ENCODE measurements at regions not wholly inside any gene's neighbourhood (a gene's known extent, or its start where the extent isn't known, plus 50 kb on each side); places are given as distances from the start of the nearest gene placed in this dataset.

- DNase-seq (ENCODE audit: low read depth in 3 of 3) = no peak
These were observed 55.1 kb upstream of the SLC1A1 start for GRCh38 chr9:4435197-4435596.

GRCh38 chr9:4433379-4433778 is 56.9 kb upstream of the SLC1A1 start:
- DNase-seq (ENCODE audit: low read depth in 3 of 3) = no peak

DNA sequence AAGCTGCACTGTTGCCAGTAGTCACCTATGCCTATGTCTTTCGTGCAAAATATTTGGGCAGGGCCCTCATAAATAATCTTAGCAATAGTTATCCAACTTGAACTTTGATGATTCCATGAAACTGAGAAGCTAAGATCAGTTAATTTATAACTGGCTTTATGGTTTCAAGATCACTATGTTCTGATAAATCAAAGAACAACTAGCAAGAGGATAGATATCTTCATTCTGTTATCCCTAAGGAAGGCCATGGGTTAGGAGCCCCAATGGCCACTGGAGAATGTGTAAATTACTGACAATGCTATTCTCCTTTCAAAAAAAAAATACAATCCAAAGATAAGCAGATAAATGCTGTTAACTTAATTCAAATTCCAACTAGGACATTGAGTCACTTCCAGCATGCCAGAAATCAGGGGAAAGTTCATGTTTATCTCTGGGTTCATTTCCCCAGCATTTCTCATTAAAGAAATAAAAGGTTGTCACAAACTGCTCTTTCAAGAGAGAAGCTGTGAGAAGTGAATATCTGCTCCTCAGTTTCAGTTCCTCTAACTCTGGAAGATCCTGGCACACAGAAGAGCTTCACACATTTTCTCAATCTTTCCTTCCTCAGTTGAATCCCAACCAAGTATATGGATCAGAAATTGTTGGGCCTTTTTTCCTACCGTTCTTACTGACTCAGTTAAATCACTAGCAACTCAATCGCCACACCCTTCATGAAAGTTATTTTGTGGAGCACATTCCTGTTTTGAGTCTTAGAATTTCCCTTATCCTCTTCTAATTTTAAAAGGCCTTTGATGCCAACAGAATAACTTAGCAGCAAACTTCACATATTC is 59.6 kb upstream of the SLC1A1 start:
- DNase-seq (ENCODE audit: low read depth in 3 of 3) = no peak

DNA sequence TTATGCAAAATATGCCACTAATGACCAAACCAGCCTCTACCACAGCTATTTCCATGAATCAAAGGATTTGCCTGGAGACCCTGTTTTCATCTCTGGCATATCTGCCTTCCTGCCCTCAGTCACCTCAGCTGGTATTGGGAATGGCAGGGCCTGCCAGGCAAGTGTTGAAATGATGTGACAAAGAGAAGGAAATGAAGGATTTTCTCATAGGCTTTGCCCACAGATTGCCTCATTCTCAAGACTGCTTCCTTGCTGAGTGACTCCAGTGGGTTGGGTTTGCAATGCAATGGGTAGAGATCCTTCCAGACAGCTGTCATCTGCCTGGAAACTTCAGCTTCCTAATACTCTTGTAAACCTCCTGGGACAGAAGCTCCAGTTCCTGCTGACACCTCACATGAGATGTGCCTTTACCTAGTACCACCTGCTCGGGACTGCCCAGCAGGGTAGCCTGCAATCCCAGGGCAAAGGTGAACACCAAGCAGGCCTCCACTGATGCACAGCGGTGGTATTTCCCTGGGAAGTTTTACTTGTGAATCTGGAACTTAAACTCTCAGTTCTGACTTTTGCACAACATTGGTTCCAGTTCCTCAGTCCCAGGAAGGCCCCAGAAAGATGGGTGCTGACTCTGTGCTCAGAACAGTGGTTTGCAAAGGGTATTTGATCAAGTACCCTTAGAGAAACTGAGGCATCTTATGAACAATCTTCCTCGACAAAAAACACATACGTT is 64.8 kb upstream of the SLC1A1 start:
- DNase-seq (ENCODE audit: low read depth in 3 of 3) = no peak

DNA sequence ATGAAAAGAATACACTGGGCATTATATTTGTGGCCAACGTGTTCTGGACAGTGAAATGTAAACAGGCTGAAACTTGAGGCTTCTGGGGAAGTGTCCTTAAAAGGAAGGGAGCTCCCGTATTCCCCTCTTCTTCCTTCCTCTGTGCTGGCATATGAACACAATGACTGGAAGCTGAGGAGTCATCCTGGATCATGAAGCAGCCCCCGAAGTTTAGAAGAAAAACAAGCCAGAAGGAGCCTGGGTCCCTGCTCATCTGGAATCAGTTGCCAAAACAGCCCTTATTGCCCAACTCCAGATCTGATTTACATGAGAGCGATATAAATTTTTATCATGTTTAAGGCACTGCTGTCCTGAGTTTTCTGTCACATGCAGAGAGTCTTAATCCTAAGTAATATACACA is 65.4 kb upstream of the SLC1A1 start:
- DNase-seq (ENCODE audit: low read depth in 3 of 3) = no peak

DNA sequence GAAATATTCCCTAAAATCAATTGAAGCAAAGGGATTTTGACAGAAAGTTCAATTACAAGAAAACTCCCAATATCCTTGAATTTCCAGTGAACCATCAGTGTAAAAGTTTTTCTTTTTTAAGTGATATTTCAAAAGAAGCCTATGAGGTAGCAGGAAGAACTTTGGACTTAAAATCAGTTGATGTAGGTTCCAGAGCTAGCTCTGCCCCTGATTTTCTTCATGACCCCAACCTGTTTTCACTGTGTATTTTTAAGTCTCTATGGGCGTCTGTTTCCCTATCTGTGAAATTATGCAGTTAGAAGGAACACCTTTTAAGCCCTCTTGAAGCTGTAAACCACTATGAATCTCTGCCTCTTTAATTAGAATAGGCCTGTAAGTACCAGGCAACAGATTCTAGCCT is 66.2 kb upstream of the SLC1A1 start:
- no peak for DNase-seq (ENCODE audit: low read depth in 3 of 3)

- DNase-seq (ENCODE audit: low read depth in 3 of 3) = no peak
These were observed 67.1 kb upstream of the SLC1A1 start for GRCh38 chr9:4423207-4423610.

GRCh38 chr9:4422495-4422894 is 67.8 kb upstream of the SLC1A1 start:
- DNase-seq (ENCODE audit: low read depth in 3 of 3) = no peak

GRCh38 chr9:4421847-4422246 is 68.4 kb upstream of the SLC1A1 start:
- DNase-seq (ENCODE audit: low read depth in 3 of 3) = no peak

DNA sequence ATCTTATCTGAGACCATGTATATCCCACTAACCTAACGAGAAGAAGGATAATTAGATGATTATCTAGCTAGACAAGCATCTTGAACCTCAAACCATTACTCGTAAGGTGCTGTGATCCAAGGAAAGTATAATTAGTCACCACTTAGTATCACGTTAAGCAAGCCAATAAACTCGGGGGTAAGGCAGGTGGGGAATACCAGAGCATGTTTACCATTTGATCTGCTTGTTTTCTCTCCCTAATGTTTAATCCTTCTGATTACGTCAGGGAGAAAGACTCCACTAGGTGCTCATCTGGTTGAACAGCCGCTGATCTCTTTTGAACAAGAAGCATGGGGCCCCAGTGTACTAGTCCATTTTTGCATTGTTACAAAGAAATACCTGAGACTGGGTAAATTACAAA is 69.9 kb upstream of the SLC1A1 start:
- DNase-seq (ENCODE audit: low read depth in 3 of 3) = no peak

- no peak for DNase-seq (ENCODE audit: low read depth in 3 of 3)
These were observed 72.5 kb upstream of the SLC1A1 start for GRCh38 chr9:4417578-4418325.

GRCh38 chr9:4416467-4416866 is 73.8 kb upstream of the SLC1A1 start:
- DNase-seq (ENCODE audit: low read depth in 3 of 3) = no peak

GRCh38 chr9:4415281-4415680 is 75.0 kb upstream of the SLC1A1 start:
- no peak for DNase-seq (ENCODE audit: low read depth in 3 of 3)

GRCh38 chr9:4413856-4414255 is 76.4 kb upstream of the SLC1A1 start:
- DNase-seq (ENCODE audit: low read depth in 3 of 3) = no peak

DNA sequence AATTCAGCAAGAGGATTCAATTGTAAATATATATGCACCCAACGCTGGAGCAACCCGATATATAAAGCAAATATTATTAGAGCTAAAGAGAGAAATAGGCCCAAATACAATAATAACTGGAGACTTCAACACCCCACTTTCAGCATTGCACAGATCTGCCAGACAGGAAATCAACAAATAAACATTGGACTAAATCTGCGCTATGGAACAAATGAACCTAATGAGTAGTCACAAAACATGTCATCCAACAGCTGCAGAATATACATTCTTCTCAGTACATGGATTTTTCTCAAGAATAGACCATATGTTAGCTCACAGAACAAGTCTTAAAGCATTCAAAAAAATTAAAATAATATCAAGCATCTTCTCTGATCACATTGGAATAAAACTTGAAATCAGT is 86.1 kb upstream of the SLC1A1 start:
- no peak for DNase-seq (ENCODE audit: low read depth in 3 of 3)

DNA sequence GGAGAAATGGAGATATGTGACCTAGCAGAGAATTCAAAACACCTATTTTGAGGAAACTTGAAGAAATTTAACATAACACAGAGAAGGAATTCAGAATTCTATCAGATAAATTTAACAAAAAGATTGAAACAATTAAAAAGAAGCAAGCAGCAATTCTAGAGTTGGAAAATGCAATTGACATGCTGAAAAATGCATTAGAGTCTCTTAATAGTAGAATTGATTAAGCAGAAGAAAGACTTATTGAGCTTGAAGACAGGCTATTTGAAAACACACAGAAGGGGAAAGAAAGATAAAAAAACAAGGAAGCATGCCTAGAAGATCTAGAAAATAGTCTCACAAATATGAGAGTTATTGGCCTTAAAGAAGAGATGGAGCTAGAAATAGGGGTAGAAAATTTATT is 87.8 kb upstream of the SLC1A1 start:
- no peak for DNase-seq (ENCODE audit: low read depth in 3 of 3)

- no peak for DNase-seq (ENCODE audit: low read depth in 3 of 3)
These were observed 89.5 kb upstream of the SLC1A1 start for GRCh38 chr9:4400731-4401130.

- no peak for DNase-seq (ENCODE audit: low read depth in 3 of 3)
These were observed 92.4 kb upstream of the SLC1A1 start for GRCh38 chr9:4397917-4398316.

DNA sequence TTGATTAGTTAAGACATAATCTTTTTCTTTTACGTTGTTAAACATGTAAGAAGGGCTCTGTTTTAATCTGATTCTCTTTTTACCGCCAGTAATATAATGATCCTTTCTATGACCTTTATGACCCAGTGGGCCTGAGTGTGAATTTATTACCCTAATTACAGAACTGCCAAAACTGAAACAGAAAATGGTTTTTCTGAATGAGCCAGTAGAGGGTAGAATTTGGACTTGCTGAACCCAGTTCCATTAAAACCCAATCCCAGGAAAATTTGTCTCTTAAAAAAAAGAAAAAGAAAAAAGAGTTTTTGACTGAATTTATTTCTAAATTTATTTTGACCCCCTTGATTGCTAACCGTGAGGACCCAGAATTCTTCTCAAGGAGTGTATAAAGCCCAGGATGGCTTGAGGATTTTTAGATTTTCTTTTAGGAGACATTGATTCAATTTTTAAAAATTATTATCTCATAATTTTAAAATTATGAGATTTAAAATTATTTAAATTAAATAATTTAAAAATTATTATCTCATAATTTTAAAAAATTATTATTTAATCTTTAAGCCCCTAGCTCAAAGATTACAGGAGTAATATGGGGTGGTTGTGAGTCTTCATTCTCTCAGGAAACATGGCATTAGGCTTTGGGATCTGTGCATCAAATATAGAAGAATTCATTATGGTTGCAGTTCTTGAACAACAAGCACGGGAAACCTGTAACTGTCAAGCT is 94.1 kb upstream of the GLIS3 start:
- DNase-seq (ENCODE audit: low read depth in 3 of 3) = no peak

DNA sequence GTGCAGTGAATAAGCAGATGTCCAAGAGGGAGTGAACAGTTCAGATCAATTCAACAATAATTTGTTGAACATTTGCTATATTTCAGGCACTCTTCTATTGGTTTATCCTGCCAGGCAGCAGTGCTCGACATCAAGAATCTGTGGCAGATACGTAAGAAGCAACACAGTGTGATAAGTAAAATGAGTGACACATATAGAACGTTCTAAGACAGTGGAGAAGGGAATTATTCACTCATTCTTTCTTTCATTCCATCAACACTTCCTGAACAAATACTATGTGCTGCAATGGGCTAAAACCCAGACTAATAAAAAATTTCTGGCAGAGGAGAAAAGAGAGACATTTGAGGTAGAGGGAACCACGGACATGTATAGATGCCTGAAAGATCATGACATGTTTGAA is 89.9 kb upstream of the GLIS3 start:
- no peak for DNase-seq (ENCODE audit: low read depth in 3 of 3)

DNA sequence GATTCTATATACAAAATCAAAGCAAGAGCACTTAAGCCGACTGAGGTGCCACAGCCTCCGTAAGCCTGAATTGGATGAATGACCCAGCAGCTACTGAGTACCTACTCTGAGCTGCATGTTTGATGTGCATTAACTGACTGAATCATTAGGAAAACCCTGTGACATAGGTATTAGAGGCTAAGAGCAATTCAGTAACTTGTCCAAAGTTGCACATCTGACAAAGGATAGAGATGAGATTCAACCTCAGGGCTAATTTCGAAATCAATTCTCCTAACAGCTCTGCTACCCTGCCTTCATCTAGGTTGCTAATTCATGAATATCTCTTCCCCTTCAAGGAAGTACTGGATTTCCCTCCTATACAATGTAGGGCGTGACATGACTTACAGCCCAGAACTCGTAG is 89.1 kb upstream of the GLIS3 start:
- no peak for DNase-seq (ENCODE audit: low read depth in 3 of 3)

DNA sequence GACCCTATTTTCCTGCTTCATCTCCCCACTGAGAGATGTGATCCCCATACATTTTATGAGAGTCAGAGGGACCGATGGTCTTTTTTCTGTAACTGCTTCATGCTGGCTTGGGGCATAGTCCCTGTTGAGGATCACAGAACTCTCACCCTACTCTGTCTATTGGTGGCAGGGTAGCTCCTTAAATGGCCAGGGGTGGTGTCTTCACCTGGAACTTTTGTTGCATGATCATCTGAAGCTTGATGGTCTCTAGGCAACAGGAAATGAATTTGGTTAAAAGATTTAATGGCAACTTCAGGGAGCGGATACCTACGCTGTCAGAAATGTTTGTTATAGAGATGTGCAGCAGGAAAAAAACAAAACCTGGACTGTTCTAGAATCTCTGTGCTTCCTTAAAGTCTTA is 87.0 kb upstream of the GLIS3 start:
- DNase-seq (ENCODE audit: low read depth in 3 of 3) = no peak

Data from stimulated activated CD4-positive, alpha-beta T cell treated with anti-CD3 and anti-CD28 coated beads, TNF-alpha, amount 100 ng/mL, for 24 hours (primary cell).